CD1c-positive myeloid dendritic cell (primary cell): ENCODE measurements at regions not wholly inside any gene's neighbourhood (a gene's known extent, or its start where the extent isn't known, plus 50 kb on each side); places are given as distances from the start of the nearest gene placed in this dataset.

ENCODE experiments used
- DNase-seq: peaks from one replicate; pipeline ENCODE4 v3.0.0-alpha.2; 2016; ENCODE audit errors: extremely low spot score

DNA sequence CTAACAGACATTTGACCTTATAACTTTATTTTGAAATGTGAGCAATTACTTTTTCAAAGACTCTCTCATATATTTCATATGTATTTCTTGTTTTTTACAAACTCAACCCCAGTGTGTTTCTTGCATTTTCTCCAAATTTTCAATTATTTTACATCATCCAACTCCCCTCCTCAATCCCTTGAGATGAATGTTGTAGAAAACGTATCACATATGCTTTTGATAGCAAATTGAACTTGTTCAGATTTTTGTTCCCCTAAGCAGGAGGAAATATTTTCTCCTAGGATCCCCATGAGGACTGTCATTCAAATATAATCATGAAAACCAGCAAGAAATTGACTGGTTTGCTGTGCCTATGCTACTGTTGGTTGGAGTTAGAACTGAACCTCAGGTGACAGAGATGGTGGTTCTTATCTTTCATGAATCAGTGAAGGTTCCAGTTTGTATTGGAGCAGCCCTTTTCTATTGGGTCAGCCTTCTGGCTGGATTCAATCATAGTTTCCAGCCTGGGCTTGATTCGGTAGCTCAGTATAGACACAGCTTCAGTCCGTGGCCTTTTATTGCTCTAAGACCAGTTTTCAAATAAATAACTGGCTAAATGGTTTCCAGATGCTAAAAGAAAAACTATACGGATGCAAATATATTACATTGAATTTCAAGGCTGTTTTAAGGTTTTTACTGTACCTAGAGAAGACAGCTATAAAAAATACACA lies 591.0 kb downstream of the EPHA4 start:
- DNase-seq: no peak

DNA sequence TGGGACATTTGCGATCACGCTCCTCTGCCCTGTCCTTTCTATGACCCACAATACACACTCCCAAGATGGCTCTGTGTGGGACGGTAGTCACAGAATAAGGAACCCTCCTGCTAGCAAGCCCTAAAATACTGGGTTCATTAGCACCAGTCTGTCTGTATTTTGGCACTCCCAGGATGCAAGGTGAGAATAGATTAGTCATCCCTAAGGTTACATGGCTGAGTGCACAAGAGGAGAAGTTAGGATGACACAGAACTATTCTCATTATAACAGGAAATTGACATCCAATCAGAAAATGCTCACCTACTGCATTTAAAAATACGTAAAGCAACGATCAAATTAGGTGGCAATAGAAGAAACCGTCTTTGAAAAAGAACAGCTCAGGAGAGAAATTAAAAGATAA lies 590.2 kb downstream of the EPHA4 start:
- no peak for DNase-seq

DNA sequence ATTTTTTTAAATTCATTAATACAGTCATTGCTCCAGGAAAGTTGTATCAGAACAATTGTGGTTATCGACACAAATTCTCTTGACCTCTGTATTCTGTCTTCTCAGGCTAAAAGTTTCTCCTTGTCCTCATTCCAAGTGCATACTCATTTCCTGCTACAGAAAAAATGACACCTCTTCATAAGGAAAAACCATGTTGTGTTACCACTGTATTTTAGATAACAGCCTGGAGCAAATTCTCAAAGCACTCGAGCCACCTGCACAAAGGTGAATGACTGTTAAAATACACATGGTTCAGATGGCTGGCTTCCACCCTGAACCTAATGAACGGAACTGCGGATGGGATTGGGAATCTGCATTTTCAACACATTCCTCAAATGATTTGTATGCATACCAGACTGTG lies 586.5 kb downstream of the EPHA4 start:
- DNase-seq: no peak

DNA sequence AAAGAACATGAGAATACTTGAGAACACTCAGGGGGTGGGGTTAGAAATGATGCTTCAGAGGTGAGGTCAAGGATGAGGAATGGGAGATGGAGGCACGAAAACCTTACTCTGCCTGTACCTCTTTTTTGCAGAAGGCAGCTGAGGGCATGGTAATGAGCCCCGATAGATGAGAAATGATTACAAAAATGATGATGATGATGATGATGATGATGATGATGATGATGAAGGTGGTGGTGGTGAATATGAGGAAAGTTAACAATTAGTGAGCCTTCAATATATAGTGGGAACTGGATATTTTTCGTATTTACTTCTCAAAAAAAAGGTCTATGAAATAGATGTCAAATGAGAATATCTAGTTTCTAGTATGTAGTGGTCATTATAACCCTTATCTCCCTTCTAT lies 584.3 kb downstream of the EPHA4 start:
- no peak for DNase-seq

DNA sequence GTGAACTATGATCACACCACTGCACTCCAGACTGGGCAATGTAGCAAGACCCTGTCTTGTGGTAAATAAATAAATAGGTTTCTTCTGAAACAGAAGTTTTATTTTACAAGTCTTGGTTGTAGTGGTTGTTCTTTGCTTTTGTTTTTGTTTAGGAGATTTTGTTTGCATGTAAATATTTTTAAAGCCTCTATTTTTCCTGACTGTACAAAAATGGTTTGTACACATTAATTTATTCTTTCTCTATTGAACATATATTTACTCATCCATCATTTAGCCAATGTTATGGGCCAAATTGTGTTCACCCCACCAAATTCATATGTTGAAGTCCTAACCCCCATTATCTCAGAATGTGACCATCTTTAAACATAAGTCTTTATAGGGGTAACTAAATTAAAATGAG lies 580.1 kb downstream of the EPHA4 start:
- no peak for DNase-seq

DNA sequence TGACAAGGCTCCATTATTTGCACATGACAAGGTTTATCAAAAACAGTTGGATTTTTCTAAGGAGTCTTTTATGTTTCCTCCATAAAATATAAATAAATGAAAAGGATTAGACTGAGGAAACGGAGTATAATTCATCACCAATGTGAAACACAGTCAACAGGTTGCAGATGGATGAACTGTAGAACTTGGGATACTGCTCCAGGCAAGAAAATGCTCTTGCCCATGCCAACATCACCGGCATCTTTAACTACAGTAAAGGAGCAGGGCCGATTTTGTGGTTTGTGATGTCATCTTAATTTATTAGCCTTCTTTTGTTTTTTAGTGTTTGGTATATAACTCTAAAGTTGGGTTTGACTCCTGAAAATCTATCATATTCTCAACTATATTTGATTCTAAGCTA lies 577.3 kb downstream of the EPHA4 start:
- no peak for DNase-seq

DNA sequence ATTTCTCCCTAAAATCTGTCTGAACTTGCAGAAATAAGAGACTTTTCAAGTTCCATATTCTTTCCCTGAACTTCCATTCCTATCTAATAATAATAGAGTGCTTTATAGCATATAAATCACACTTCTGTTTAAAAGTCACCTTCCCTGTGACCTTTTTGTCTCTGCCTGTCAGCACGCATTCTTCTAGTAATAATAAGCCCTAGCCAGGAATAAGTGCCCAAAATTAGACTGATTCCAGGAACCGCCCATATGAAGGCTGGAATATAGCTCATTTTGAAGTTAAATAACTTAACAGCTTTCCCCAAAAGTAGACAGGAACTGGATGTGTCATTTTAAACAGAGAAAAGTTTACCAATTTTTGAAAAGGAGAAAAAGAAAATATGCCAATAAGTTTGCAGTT lies 576.5 kb downstream of the EPHA4 start:
- no peak for DNase-seq

DNA sequence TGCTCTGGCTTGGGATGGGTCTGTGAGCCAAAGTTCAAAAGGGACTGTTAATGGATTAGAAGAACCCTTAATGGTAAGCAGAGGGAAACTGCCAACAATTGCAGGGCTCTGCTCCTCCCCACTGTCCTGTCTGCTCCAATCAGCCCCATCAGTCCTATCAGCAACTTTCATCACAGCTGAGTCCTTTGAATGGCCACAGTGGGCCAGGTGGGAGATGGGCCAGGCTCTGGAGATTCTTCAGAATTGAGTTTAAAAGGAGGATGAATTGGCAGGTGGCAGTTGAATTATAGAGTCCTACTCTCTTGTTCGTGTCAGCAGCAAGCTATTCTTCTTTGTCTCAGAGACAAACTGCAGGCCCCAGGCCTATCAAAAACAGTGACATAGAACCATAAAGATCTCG lies 573.9 kb downstream of the EPHA4 start:
- DNase-seq: no peak

DNA sequence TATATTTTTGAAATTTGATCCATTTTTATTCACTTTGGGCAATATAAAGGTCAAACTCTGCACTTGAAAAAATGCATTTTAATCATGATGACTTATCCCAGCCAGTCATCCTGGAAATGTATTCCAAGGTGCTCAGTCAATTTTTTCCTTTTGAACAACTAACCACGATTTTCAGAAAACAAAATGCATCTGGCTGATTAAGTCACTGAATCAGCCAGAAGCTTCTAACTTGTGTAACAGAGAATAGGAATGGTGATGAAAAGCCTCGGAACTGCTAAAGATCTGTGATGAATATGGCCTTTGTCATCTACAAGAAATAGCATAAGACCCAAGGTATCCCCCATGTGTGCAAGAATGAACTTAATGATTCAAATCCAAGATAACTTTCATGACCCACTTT lies 572.7 kb downstream of the EPHA4 start:
- no peak for DNase-seq

DNA sequence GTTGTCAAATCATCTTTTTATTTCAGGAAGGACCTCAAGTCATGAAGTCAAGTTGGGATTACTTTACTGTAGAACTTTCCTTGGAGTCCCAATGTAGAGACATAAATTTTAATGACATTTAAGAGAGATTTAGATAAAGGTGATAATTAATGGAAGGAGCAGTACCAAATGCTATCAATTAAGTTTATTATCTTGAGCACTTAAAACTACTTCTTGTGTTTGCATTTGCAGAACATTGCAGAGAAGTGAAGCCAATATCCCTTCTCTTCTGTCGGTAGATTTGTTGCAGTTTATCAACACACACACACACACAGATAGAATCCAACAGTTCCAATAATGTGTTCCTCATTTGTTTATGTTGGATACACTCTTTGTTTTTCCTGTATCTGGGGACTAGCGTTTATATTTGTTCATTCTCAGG lies 570.7 kb downstream of the EPHA4 start:
- DNase-seq: no peak

DNA sequence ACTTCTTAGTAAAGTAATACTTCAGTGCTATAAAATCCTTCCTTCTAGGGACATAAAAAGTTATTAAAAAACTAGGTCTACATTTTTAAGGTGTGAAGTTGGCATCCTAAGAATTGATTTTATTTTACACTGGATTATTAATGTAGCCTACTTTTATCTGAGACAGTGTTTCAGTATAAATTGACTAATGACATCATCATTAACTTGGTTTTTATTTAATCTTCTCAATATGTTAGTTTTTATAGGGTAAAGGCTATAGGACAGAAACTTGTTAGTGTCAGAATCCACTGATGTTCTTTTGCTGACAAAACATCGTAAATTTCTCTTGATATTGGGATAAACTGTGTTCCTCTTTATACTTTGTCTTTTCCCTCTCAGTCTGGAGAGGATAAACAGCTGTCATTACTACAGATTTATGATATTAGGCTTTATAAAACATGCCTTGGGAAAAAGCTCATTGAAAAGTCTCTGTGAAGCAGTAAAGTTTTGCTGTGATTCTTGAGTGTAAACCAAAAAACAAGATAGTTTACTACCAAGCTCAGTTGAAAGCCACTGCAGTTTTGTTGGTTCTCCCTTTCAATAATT lies 569.9 kb downstream of the EPHA4 start:
- no peak for DNase-seq

DNA sequence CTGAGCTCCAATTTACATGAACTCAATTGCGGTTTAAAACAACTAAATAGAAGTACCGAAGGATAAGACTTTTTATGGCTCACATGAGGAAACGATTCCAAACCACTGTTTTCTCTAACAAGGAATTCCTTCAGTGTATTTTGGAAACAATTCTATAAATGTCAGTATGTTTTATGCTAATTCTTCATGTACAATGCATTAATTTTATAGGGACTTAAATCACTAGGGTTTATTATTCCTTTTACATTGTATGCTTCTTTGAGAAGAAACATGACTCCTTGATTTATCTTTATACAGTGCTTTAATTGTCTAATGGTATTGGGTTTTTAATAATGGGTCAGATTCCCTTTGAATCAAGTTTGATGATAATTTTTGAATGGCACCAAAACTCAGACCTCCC lies 566.8 kb downstream of the EPHA4 start:
- no peak for DNase-seq

DNA sequence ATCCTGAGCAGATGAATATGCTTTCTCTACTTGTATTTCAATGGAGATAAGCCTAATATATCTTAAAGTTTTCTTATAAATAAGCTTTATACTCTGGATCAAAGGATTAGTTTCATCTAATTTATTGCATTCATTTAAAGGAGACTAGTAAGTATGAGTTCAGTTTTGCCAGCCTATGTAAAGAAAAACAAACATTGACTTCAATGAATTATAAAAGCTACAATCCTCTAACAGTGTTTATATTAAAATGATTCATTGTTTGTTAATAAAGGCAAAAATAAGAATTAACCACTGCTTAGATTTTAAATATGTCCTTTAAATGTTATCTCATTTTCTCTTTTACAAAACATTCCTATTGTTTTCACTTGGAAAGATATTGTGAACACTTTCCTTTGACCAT lies 566.0 kb downstream of the EPHA4 start:
- DNase-seq: no peak

DNA sequence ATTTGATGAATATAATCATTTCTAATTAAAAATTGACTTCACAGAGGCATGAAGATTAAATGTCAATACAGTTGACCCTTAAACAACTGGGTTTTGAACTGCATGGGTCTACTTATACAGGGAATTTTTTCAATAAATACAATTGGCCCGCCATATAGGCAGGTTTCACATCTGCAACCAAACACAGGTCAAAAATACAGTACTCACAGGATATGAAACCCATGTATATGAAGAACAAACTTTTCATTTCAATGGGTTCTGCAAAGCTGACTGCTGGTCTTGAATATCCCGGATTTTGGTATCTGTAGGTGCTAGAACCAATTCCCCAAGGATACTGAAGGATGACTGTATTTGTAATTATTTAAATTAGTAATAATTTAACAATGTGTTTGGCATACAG lies 555.6 kb downstream of the EPHA4 start:
- DNase-seq: no peak

DNA sequence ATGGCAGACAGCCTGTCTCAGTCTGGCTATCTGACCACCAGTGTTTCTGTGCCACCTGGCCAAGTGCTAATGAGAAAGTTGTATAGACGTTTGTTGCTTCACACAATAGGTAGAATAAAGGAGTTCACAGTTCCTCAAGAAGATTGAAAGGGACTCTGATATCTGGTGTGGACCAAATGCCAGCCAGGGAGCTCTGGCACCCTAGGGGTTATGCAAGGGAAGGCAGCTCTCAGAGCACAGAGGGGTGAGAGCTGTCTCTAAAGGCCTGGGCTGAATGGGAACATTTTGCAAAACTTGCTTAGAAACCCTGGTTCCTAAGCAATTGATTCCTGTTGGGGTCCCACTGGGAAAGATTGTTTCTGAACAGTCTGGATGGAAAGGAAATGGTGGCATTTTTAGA lies 553.8 kb downstream of the EPHA4 start:
- DNase-seq: no peak

DNA sequence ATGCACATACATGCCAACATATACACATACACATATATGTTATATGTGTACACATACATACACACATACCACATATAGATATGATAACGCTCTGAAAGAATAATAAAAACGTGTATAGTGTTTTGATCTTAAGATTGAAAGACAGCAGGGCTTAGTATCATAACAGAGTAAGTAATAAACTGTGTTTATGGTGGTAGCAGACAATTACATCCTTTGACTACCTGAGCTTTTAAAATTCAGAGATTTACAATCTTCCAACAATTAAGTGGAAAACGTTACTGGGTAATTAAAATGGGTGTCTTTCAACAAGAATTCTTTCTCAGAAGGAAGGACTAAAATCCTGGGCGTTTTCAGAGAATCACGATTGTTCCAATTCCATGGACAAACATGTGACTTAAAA lies 552.4 kb downstream of the EPHA4 start:
- DNase-seq: no peak

DNA sequence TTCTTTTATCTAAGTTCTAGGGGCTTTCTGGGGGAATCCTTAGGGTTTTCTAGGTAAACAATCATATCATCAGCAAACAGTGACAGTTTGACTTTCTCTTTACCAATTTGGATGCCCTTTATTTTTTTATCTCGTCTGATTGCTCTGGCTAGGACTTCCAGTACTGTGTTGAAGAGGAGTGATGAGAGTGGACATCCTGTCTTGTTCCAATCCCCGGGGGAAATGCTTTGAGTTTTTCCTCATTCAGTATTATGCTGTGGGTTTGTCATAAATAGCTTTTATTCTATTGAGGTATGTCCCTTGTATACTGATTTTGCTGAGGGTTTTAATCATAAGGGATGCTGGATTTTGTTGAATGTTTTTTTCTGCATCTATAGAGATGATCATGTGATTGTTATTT lies 549.5 kb downstream of the EPHA4 start:
- no peak for DNase-seq

DNA sequence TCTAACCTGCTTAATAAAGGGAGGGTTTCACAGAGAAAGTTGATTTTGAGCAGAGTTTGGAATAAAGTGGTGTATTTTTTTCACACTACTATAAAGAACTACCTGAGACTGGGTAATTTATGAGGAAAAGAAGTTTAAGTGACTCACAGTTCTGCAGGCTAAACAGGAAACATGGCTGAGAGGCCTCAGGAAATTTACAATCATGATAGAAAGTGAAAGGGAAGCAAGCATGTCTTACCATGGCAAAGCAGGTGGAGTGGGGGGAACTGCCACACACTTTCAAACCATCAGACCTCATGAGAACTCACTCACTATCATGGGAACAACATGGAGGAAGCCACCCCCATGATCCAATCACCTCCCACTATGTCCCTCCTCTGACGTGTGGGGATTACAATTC lies 546.7 kb downstream of the EPHA4 start:
- no peak for DNase-seq

DNA sequence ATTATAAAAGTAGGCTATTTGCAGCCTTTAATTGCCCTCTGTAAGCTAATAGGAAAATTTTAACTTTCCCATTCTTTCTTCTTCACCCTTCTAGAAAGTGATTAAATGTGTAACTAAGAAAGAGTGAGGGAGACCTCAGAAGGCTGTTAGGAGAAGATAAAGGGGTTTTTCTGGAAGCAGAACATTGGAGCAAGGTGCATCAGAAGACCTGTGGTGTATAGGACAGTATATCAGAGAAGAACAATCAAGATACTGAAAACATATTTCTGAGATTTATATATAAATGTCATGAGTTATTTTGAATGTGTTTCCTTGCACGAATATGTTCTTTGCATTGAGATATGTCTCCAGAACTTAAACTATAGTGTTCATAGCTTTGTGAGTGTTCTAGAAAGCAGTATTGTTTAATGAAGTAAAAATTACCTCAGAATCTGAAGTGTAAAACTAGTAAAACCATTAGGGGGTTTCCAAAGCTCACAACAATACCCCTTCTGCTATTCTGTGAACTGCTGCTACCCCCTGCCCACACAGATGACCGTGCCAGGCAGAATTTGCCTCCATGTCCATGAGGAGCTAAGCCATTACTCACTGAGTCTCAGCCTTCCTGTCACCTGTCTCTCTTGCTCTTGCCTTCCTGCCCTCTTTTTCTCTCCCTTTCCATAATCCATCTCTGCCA lies 537.9 kb downstream of the EPHA4 start:
- no peak for DNase-seq

DNA sequence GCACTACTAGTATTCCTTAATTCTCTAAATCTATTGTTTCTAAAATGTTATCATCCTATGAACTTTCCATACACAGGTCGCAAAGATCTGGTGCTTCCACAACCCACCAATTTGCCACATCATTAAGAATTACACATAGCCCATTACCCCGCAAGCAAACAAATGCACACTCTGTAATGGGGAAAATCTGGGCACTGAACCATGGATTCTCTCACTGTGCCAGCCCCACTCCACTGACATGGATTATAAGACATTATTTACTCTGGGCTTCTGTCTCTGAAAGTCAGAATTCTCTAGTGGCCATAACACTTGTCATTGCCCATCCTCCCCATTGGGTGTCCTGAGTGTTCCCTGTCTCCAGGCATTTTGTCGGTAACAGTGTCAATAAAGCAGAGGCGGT lies 537.1 kb downstream of the EPHA4 start:
- DNase-seq: no peak

DNA sequence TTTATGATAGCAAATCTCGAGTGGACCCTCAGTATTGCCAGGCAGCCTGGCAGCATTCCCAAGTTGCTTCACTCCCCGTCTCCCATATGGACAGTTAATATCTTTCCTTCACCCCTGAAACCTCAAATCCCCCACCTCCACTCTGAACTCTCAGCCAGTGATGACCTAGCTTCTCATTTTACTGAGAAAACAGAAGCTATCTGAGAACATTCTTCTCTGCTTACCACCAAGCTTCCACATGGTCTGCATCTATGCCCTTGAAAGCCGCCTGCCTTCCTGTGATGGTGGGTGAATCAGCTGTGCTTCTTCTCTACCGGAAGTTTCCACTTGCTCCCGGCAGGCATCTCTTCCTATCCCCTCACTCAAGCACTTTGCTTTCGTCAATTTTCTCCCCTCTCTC lies 529.2 kb downstream of the EPHA4 start:
- no peak for DNase-seq

DNA sequence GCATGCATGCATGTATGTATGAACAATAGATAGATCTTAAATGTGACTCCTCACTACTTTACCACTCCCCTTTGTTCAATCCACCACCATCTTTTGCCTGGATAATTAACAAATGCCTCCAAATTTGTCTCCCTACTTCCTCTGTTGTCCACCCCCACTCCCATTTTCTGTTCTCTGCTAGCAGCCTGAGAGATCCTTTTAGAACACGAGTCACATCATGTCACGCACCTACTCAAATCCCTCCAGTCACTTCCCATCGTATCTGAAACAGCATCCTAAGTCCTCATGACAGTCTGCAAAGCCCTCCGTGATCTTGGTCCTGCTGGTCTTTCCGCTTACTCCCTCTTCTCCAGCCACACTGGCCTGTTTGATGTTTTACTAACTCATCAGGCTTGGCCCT lies 527.3 kb downstream of the EPHA4 start:
- DNase-seq: no peak

DNA sequence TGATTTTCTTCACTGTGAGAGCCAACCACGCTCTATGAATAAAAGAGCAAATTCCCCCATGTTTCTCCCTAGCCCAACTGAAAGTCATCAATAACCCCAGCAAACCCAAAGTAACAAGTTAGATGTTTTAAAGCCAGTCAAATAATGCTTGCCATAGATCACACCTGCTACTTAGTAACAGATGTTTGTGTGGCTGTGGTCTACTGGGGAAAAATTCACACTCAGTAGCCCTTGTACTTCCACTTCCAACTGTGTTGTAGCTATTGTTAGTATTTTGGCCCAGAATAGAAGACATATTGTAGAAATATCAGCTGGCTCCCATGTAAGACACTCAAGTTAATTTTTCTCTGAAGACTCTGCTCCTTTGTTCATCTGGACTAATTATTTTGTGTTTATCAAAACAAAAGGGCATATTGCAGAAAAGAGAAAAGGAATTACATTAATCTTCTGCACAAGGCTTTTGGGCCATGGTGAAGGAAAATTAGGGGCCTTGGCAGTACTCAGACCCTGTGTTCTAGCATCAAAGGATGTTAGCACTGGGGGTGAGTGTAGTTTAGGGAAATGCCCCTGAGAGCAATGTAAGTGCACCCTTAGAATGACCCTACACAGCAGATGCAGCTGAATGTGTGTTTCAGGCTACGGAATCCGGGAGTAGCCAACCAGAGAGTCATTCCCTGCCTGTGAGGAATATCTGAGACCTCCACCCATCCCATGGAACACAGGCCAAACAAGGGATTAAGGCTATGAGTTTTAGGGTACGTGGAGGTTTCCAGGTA lies 521.9 kb downstream of the EPHA4 start:
- DNase-seq: no peak
